K562 (cell line): ENCODE measurements at regions not wholly inside any gene's neighbourhood (a gene's known extent, or its start where the extent isn't known, plus 50 kb on each side); places are given as distances from the start of the nearest gene placed in this dataset.
A peak's percentile ranks its signal among the peaks of the same experiment; 100 is the strongest.

ENCODE experiments used
- ATF7 ChIP-seq: fragments of 450-650 bp; IDR thresholded peaks from 2 replicates; pipeline ENCODE4 v1.7.1; 2014; ENCODE audit warnings: mild to moderate bottlenecking, moderate library complexity
- BRD4 ChIP-seq: fragments of 200-600 bp; sonication (generic); IDR thresholded peaks from 2 replicates; pipeline ENCODE4 v1.6.1; 2017; ENCODE audit warnings: inconsistent platforms
- ETV5 ChIP-seq: sonication (generic); formaldehyde crosslinking; IDR thresholded peaks from 2 replicates; pipeline ENCODE4 v1.4.0; 2020; ENCODE audit warnings: low read depth, mild to moderate bottlenecking, missing genetic modification reagents
- FOSL1 ChIP-seq: fragments of 200-800 bp; sonication (Bioruptor generic); conservative IDR thresholded peaks from 2 replicates; pipeline ENCODE4 v1.6.1; 2016; ENCODE audit warnings: missing genetic modification characterization, missing compliant biosample characterization
- MEIS2 ChIP-seq: fragments of 450-650 bp; IDR thresholded peaks from 2 replicates; pipeline ENCODE4 v1.6.1; 2014; ENCODE audit warnings: mild to moderate bottlenecking; ENCODE audit not compliant: partially characterized antibody
- PTRF ChIP-seq: fragments of 450-650 bp; IDR thresholded peaks from 2 replicates; pipeline ENCODE4 v1.6.1; 2016; ENCODE audit warnings: mild to moderate bottlenecking, missing genetic modification characterization, missing compliant biosample characterization
- RBM34 ChIP-seq: fragments of 200-400 bp; formaldehyde crosslinking; IDR thresholded peaks from 2 replicates; pipeline ENCODE4 v1.6.1; 2018; ENCODE audit warnings: low read length, borderline replicate concordance; ENCODE audit not compliant: insufficient read depth
- SNIP1 ChIP-seq: fragments of 450-650 bp; IDR thresholded peaks from 2 replicates; pipeline ENCODE4 v1.7.1; 2017; ENCODE audit warnings: low read depth, mild to moderate bottlenecking
- TF ChIP-seq, protein P1 (sequence below): fragments of 250-450 bp; sonication (Bioruptor Pico); IDR thresholded peaks from 2 replicates; pipeline ENCODE4 v1.8.0; 2022; ENCODE audit warnings: inconsistent platforms
- TF ChIP-seq, protein P2 (sequence below): fragments of 450-650 bp; formaldehyde crosslinking; IDR thresholded peaks from 2 replicates; pipeline ENCODE4 v1.4.0; 2020; ENCODE audit warnings: mild to moderate bottlenecking

GRCh38 chr5:138654281-138654867, 79.2 kb upstream of the HSPA9 start (continued):
- TF ChIP-seq ATF7: no peak
- TF ChIP-seq ETV5 (CRISPR knock-in tag): 0 out of 2 replicates have a peak, but pooled peaks have one; percentile 46
- no peak for TF ChIP-seq BRD4
- 0 out of 2 replicates have a peak, but pooled peaks have one; percentile 14 for TF ChIP-seq FOSL1 (tag)
- peak; percentile 17 for TF ChIP-seq MEIS2
- TF ChIP-seq, protein P1, sequence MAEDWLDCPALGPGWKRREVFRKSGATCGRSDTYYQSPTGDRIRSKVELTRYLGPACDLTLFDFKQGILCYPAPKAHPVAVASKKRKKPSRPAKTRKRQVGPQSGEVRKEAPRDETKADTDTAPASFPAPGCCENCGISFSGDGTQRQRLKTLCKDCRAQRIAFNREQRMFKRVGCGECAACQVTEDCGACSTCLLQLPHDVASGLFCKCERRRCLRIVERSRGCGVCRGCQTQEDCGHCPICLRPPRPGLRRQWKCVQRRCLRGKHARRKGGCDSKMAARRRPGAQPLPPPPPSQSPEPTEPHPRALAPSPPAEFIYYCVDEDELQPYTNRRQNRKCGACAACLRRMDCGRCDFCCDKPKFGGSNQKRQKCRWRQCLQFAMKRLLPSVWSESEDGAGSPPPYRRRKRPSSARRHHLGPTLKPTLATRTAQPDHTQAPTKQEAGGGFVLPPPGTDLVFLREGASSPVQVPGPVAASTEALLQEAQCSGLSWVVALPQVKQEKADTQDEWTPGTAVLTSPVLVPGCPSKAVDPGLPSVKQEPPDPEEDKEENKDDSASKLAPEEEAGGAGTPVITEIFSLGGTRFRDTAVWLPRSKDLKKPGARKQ (CRISPR knock-in tag): no peak
- no peak for TF ChIP-seq RBM34
- TF ChIP-seq, protein P2, sequence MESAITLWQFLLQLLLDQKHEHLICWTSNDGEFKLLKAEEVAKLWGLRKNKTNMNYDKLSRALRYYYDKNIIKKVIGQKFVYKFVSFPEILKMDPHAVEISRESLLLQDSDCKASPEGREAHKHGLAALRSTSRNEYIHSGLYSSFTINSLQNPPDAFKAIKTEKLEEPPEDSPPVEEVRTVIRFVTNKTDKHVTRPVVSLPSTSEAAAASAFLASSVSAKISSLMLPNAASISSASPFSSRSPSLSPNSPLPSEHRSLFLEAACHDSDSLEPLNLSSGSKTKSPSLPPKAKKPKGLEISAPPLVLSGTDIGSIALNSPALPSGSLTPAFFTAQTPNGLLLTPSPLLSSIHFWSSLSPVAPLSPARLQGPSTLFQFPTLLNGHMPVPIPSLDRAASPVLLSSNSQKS (CRISPR knock-in tag): no peak
- no peak for TF ChIP-seq SNIP1
- TF ChIP-seq PTRF (tag): no peak
